Neural cell (in vitro differentiated cells): ENCODE measurements at regions not wholly inside any gene's neighbourhood (a gene's known extent, or its start where the extent isn't known, plus 50 kb on each side); places are given as distances from the start of the nearest gene placed in this dataset.

Source experiments
- H2AFZ ChIP-seq: fragments of 200-600, 300-800 bp; sonication (generic), shearing (Covaris generic); 2 replicates; pipeline ENCODE4 v1.6.0; 2014; ENCODE audit warnings: low read depth, mild to moderate bottlenecking, antibody characterized with exemption, low read length, moderate library complexity
- H3F3A ChIP-seq: fragments of 200-600 bp; shearing (Covaris generic); 2 replicates; pipeline ENCODE4 v1.6.1; 2016; ENCODE audit warnings: mild to moderate bottlenecking, moderate library complexity, mixed read lengths, antibody characterized with exemption, low read length; ENCODE audit not compliant: insufficient read depth, poor library complexity, severe bottlenecking
- H3K27ac ChIP-seq: fragments of 200-600, 300-800 bp; sonication (generic), shearing (Covaris generic); 2 replicates; pipeline ENCODE4 v1.5.1; 2014; ENCODE audit warnings: mild to moderate bottlenecking, low read length, moderate library complexity
- H3K27me3 ChIP-seq: fragments of 300-800, 200-600 bp; sonication (generic), shearing (Covaris generic); 2 replicates; pipeline ENCODE4 v1.6.0; 2014; ENCODE audit warnings: mild to moderate bottlenecking, low read depth, low read length, moderate library complexity; ENCODE audit not compliant: insufficient read depth
- H3K36me3 ChIP-seq: fragments of 300-800, 200-600 bp; sonication (generic), shearing (Covaris generic); 2 replicates; pipeline ENCODE4 v1.5.1; 2014; ENCODE audit warnings: mild to moderate bottlenecking, antibody characterized with exemption, low read length, moderate library complexity; ENCODE audit not compliant: insufficient read depth
- H3K4me2 ChIP-seq: fragments of 300-800, 200-600 bp; sonication (generic), shearing (Covaris generic); 2 replicates; pipeline ENCODE4 v1.6.0; 2014; ENCODE audit warnings: mild to moderate bottlenecking, low read length
- H3K4me3 ChIP-seq: fragments of 300-800, 200-600 bp; sonication (generic), shearing (Covaris generic); 2 replicates; pipeline ENCODE4 v1.5.1; 2014; ENCODE audit warnings: mild to moderate bottlenecking, low read length, moderate library complexity
- H3K79me2 ChIP-seq: fragments of 200-600 bp; shearing (Covaris generic); replicated peaks from 2 replicates; pipeline ENCODE4 v1.6.0; 2014; ENCODE audit warnings: mild to moderate bottlenecking, low read length, moderate library complexity; ENCODE audit not compliant: insufficient read depth
- H3K9ac ChIP-seq: fragments of 300-800, 200-600 bp; sonication (generic), shearing (Covaris generic); 2 replicates; pipeline ENCODE4 v1.6.1; 2016; ENCODE audit warnings: mild to moderate bottlenecking, low read length, mixed read lengths
- H3K9me2 ChIP-seq: fragments of 200-600 bp; shearing (Covaris generic); 2 replicates; pipeline ENCODE4 v1.6.1; 2016; ENCODE audit warnings: mild to moderate bottlenecking, low read length, mixed read lengths; ENCODE audit not compliant: insufficient read depth
- H3K9me3 ChIP-seq: fragments of 200-600, 300-800 bp; sonication (generic), shearing (Covaris generic); 2 replicates; pipeline ENCODE4 v1.6.1; 2016; ENCODE audit warnings: mild to moderate bottlenecking, mixed run types, low read length, moderate library complexity, mixed read lengths
- H4K20me1 ChIP-seq: fragments of 200-600 bp; shearing (Covaris generic); 2 replicates; pipeline ENCODE4 v1.6.1; 2016; ENCODE audit warnings: mild to moderate bottlenecking, mixed run types; ENCODE audit not compliant: insufficient read depth
- EP300 ChIP-seq: fragments of 450-650 bp; conservative IDR thresholded peaks from 2 replicates; pipeline ENCODE4 v1.6.1; 2014; ENCODE audit warnings: antibody characterized with exemption, mild to moderate bottlenecking, moderate library complexity; ENCODE audit not compliant: poor library complexity, severe bottlenecking
- EZH2 ChIP-seq: fragments of 200-600, 300-800 bp; shearing (Covaris generic), sonication (generic); IDR thresholded peaks from 2 replicates; pipeline ENCODE4 v1.6.1; 2014; ENCODE audit warnings: antibody characterized with exemption, low read length, borderline replicate concordance, mild to moderate bottlenecking; ENCODE audit not compliant: insufficient read depth, poor library complexity, severe bottlenecking
- MXI1 ChIP-seq: fragments of 450-650 bp; conservative IDR thresholded peaks from 2 replicates; pipeline ENCODE4 v1.6.1; 2014; ENCODE audit warnings: antibody characterized with exemption, mild to moderate bottlenecking; ENCODE audit not compliant: poor library complexity, severe bottlenecking
- POLR2AphosphoS5 ChIP-seq: IDR thresholded peaks from 2 replicates; pipeline ENCODE4 v1.6.1; 2012
- RAD21 ChIP-seq: fragments of 450-650 bp; conservative IDR thresholded peaks from 2 replicates; pipeline ENCODE4 v1.6.1; 2014; ENCODE audit warnings: antibody characterized with exemption, mild to moderate bottlenecking, moderate library complexity
- SMC3 ChIP-seq: fragments of 450-650 bp; conservative IDR thresholded peaks from 2 replicates; pipeline ENCODE4 v1.6.1; 2014; ENCODE audit warnings: antibody characterized with exemption, mild to moderate bottlenecking, moderate library complexity; ENCODE audit not compliant: poor library complexity
- TAF1 ChIP-seq: IDR thresholded peaks from 2 replicates; pipeline ENCODE4 v1.6.1; 2012; ENCODE audit warnings: low read depth
- TF ChIP-seq, protein P1 (sequence below): fragments of 450-650 bp; IDR thresholded peaks from 2 replicates; pipeline ENCODE4 v1.5.1; 2014; ENCODE audit warnings: antibody characterized with exemption, mild to moderate bottlenecking, moderate library complexity; ENCODE audit not compliant: poor library complexity, severe bottlenecking
- TF ChIP-seq, protein P2 (sequence below): IDR thresholded peaks from 2 replicates; pipeline ENCODE4 v1.6.1; 2012; ENCODE audit warnings: borderline replicate concordance

DNA sequence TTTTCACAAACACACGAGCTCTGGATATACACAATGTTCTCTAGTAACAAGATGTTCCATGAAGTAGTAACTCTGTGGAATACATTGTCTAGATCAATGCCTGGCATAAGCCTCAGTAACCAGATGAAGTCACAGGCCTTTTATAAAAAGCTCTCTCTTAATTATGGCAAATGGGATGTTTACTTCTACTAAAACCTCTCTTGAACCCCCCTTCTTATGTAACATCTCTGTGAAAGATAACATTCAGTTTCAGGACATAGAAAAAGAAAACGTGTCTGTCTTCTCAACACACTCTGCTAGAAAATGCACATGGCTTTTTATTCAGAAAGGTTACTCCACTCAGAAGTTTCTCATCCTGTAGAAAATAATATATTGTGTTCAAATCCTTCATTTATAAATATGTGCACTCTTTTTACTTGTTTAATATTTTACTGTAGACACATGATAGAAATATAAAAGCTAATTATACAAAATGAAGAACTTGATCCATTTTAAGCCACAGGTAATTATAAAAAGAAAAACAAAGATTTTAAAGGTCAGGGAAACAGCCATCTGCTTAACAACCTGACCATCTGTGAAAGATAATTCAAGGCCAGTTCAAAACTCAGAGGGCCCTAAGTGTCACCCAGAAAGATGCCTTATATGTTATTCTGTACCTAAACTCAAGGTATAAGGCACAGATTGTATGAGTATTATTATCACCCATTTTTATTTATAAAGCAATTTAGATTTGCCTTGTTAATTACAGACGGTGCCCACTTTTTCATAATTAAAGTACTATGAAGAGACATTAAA lies 812.0 kb downstream of the CDH18 start:
- Histone ChIP-seq H3F3A (no peaks in the 10 kb centered on the region), H4K20me1 (no peaks in the 10 kb centered on the region), H3K9me2 (no peaks in the 10 kb centered on the region), H3K27ac (no peak overlapping the region), H3K27me3 (no peaks in the 10 kb centered on the region), H3K79me2 (no peaks in the 10 kb centered on the region), H3K9ac (no peak overlapping the region), H3K36me3 (no peaks in the 10 kb centered on the region), H3K4me2 (no peak overlapping the region), H2AFZ (no peak overlapping the region), H3K4me3 (no peak overlapping the region), H3K9me3 (no peaks in the 10 kb centered on the region)
- TF ChIP-seq TAF1 (no peak), SMC3 (no peak), RAD21 (no peak), POLR2AphosphoS5 (no peak), EP300 (no peak), MXI1 (no peak), EZH2 (no peak)
- TF ChIP-seq, protein P1, sequence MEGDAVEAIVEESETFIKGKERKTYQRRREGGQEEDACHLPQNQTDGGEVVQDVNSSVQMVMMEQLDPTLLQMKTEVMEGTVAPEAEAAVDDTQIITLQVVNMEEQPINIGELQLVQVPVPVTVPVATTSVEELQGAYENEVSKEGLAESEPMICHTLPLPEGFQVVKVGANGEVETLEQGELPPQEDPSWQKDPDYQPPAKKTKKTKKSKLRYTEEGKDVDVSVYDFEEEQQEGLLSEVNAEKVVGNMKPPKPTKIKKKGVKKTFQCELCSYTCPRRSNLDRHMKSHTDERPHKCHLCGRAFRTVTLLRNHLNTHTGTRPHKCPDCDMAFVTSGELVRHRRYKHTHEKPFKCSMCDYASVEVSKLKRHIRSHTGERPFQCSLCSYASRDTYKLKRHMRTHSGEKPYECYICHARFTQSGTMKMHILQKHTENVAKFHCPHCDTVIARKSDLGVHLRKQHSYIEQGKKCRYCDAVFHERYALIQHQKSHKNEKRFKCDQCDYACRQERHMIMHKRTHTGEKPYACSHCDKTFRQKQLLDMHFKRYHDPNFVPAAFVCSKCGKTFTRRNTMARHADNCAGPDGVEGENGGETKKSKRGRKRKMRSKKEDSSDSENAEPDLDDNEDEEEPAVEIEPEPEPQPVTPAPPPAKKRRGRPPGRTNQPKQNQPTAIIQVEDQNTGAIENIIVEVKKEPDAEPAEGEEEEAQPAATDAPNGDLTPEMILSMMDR, result no peak
- TF ChIP-seq, protein P2, sequence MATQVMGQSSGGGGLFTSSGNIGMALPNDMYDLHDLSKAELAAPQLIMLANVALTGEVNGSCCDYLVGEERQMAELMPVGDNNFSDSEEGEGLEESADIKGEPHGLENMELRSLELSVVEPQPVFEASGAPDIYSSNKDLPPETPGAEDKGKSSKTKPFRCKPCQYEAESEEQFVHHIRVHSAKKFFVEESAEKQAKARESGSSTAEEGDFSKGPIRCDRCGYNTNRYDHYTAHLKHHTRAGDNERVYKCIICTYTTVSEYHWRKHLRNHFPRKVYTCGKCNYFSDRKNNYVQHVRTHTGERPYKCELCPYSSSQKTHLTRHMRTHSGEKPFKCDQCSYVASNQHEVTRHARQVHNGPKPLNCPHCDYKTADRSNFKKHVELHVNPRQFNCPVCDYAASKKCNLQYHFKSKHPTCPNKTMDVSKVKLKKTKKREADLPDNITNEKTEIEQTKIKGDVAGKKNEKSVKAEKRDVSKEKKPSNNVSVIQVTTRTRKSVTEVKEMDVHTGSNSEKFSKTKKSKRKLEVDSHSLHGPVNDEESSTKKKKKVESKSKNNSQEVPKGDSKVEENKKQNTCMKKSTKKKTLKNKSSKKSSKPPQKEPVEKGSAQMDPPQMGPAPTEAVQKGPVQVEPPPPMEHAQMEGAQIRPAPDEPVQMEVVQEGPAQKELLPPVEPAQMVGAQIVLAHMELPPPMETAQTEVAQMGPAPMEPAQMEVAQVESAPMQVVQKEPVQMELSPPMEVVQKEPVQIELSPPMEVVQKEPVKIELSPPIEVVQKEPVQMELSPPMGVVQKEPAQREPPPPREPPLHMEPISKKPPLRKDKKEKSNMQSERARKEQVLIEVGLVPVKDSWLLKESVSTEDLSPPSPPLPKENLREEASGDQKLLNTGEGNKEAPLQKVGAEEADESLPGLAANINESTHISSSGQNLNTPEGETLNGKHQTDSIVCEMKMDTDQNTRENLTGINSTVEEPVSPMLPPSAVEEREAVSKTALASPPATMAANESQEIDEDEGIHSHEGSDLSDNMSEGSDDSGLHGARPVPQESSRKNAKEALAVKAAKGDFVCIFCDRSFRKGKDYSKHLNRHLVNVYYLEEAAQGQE, result no peak

DNA sequence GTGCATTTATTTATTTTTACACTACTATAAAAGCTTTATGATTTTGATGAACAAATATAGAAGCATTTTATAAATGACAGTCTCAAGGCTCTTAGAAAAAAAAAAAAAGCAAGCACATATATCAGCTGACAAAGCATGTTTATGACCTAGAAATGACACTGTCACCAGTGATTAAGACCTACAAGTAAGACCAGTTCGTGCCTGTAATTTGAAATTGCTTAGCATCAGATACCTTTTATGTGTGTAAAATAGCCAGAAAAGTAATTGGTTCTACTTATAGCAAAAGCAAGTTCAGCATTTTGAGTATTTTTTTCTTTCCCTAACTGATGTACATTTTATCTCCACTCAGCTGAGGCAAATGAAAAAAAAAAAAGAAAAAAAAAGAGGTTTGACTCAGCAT lies 808.4 kb downstream of the CDH18 start:
- H3K9me2 ChIP-seq, result no peaks in the 10 kb centered on the region
- no peak overlapping the region for H3K4me2 ChIP-seq
- no peaks in the 10 kb centered on the region for H3K79me2 ChIP-seq
- no peak for TF ChIP-seq EZH2
- TF ChIP-seq, protein P2, result no peak
- no peak for TF ChIP-seq POLR2AphosphoS5
- no peak for TF ChIP-seq MXI1
- no peak for TF ChIP-seq TAF1
- no peak overlapping the region for H3K9ac ChIP-seq
- no peak overlapping the region for H3K4me3 ChIP-seq
- H2AFZ ChIP-seq, result no peak overlapping the region
- H3K9me3 ChIP-seq, result no peaks in the 10 kb centered on the region
- no peaks in the 10 kb centered on the region for H4K20me1 ChIP-seq
- no peaks in the 10 kb centered on the region for H3K27me3 ChIP-seq
- H3K27ac ChIP-seq, result no peak overlapping the region
- H3F3A ChIP-seq, result no peaks in the 10 kb centered on the region
- no peaks in the 10 kb centered on the region for H3K36me3 ChIP-seq
